Astrocyte (in vitro differentiated cells and primary cell): ENCODE measurements at regions not wholly inside any gene's neighbourhood (a gene's known extent, or its start where the extent isn't known, plus 50 kb on each side); places are given as distances from the start of the nearest gene placed in this dataset.
"Not testable (repeated sequence)": the region's sequence is repeated elsewhere in the genome, so short reads cannot be mapped to it uniquely, and the experiment has no call there.

ENCODE experiments used
- DNase-seq: peaks from one replicate; pipeline ENCODE4 v3.0.0-alpha.2; 2010; ENCODE audit warnings: low read depth
- FAIRE-seq: peaks from 2 replicates; lab custom pipeline; 2011; peaks lifted over from hg19 to GRCh38; lab: Jason Lieb, UNC
- H2AFZ ChIP-seq: 2 replicates; pipeline ENCODE4 v1.6.0; 2012; ENCODE audit warnings: low read depth, low read length, inconsistent platforms
- H3K27ac ChIP-seq: 2 replicates; pipeline ENCODE4 v1.5.1; 2011; ENCODE audit warnings: low read depth, low read length, inconsistent platforms
- H3K27me3 ChIP-seq: 2 replicates; pipeline ENCODE4 v1.6.0; 2011; ENCODE audit warnings: low read length, inconsistent platforms; ENCODE audit not compliant: insufficient read depth
- H3K36me3 ChIP-seq: 2 replicates; pipeline ENCODE4 v1.5.1; 2011; ENCODE audit warnings: low read length, inconsistent platforms; ENCODE audit not compliant: insufficient read depth
- H3K4me1 ChIP-seq: 2 replicates; pipeline ENCODE4 v1.5.1; 2011; ENCODE audit warnings: low read length, inconsistent platforms; ENCODE audit not compliant: insufficient read depth
- H3K4me2 ChIP-seq: 2 replicates; pipeline ENCODE4 v1.6.0; 2012; ENCODE audit warnings: low read length, inconsistent platforms
- H3K4me3 ChIP-seq: 2 replicates; pipeline ENCODE4 v1.5.1; 2011; ENCODE audit warnings: low read depth, mild to moderate bottlenecking, low read length, inconsistent platforms; ENCODE audit not compliant: insufficient read depth
- H3K79me2 ChIP-seq: 2 replicates; pipeline ENCODE4 v1.6.0; 2012; ENCODE audit warnings: mild to moderate bottlenecking, low read length, inconsistent platforms; ENCODE audit not compliant: insufficient read depth
- H3K9ac ChIP-seq: 2 replicates; pipeline ENCODE4 v1.6.0; 2012; ENCODE audit warnings: mild to moderate bottlenecking, low read length, inconsistent platforms
- H3K9me3 ChIP-seq: 2 replicates; pipeline ENCODE4 v1.5.1; 2012; ENCODE audit warnings: low read depth, mild to moderate bottlenecking, low read length, inconsistent platforms; ENCODE audit not compliant: insufficient read depth
- H4K20me1 ChIP-seq: 2 replicates; pipeline ENCODE4 v1.6.0; 2012; ENCODE audit warnings: low read length, inconsistent platforms; ENCODE audit not compliant: insufficient read depth
- H3K27ac Mint-ChIP-seq: one replicate; pipeline ENCODE4 v1.8.0; 2021; ENCODE audit warnings: mild to moderate bottlenecking, mixed read lengths; ENCODE audit not compliant: unreplicated experiment
- H3K27me3 Mint-ChIP-seq: one replicate; pipeline ENCODE4 v1.8.0; 2021; ENCODE audit warnings: low read depth, mixed read lengths; ENCODE audit not compliant: unreplicated experiment
- H3K36me3 Mint-ChIP-seq: one replicate; pipeline ENCODE4 v1.8.0; 2021; ENCODE audit warnings: low read depth, mixed read lengths; ENCODE audit not compliant: unreplicated experiment
- H3K4me1 Mint-ChIP-seq: one replicate; pipeline ENCODE4 v1.8.0; 2021; ENCODE audit warnings: low read depth, mixed read lengths; ENCODE audit not compliant: unreplicated experiment
- H3K4me3 Mint-ChIP-seq: one replicate; pipeline ENCODE4 v1.8.0; 2021; ENCODE audit warnings: mild to moderate bottlenecking, moderate library complexity, mixed read lengths; ENCODE audit not compliant: unreplicated experiment
- H3K9me3 Mint-ChIP-seq: one replicate; pipeline ENCODE4 v1.8.0; 2021; ENCODE audit warnings: mild to moderate bottlenecking, mixed read lengths; ENCODE audit not compliant: unreplicated experiment
- CTCF ChIP-seq: IDR thresholded peaks from 2 replicates; pipeline ENCODE4 v1.5.1; 2011; ENCODE audit warnings: low read depth, mild to moderate bottlenecking, inconsistent platforms, low read length, moderate library complexity; ENCODE audit not compliant: insufficient read depth
- EZH2 ChIP-seq: IDR thresholded peaks from 2 replicates; pipeline ENCODE4 v1.6.1; 2012; ENCODE audit warnings: mild to moderate bottlenecking, low read length, inconsistent platforms; ENCODE audit not compliant: insufficient read depth

GRCh38 chr4:64682481-64682880 lies 273.2 kb upstream of the TECRL start:
- Histone ChIP-seq H3K4me1 (no peaks in the 10 kb centered on the region), H3K27ac (no peak overlapping the region), H3K27me3 (no peaks in the 10 kb centered on the region), H4K20me1 (no peaks in the 10 kb centered on the region), H3K36me3 (no peaks in the 10 kb centered on the region), H3K79me2 (no peaks in the 10 kb centered on the region), H3K4me2 (no peak overlapping the region), H2AFZ (no peak overlapping the region), H3K4me3 (no peak overlapping the region), H3K9ac (no peak overlapping the region), H3K9me3 (no peaks in the 10 kb centered on the region)
- H3K36me3 Mint-ChIP-seq: no peaks in the 10 kb centered on the region
- H3K4me1 Mint-ChIP-seq: no peaks in the 10 kb centered on the region
- H3K27ac Mint-ChIP-seq: no peak overlapping the region
- FAIRE-seq (no peak), DNase-seq (no peak)
- H3K9me3 Mint-ChIP-seq: peaks cover 2% of the 10 kb centered on the region
- TF ChIP-seq EZH2 (no peak), CTCF (no peak)
- H3K4me3 Mint-ChIP-seq: no peak overlapping the region
- H3K27me3 Mint-ChIP-seq: no peaks in the 10 kb centered on the region

GRCh38 chr4:64673121-64673520 lies 263.9 kb upstream of the TECRL start:
- not testable (repeated sequence) for H3K4me2 ChIP-seq, H3K27ac Mint-ChIP-seq, DNase-seq, H4K20me1 ChIP-seq, H3K9ac ChIP-seq, H3K79me2 ChIP-seq, FAIRE-seq, H3K4me1 Mint-ChIP-seq, H3K4me1 ChIP-seq, H3K4me3 Mint-ChIP-seq, H3K36me3 Mint-ChIP-seq, H3K4me3 ChIP-seq, H3K9me3 ChIP-seq, H3K27me3 ChIP-seq, H2AFZ ChIP-seq, H3K27me3 Mint-ChIP-seq, H3K27ac ChIP-seq, H3K36me3 ChIP-seq
- peaks cover 19% of the 10 kb centered on the region for H3K9me3 Mint-ChIP-seq

- Histone ChIP-seq H3K79me2 (no peaks in the 10 kb centered on the region), H3K4me1 (no peaks in the 10 kb centered on the region), H3K4me3 (no peak overlapping the region), H3K9ac (no peak overlapping the region), H4K20me1 (no peaks in the 10 kb centered on the region), H3K27ac (no peak overlapping the region), H3K9me3 (no peaks in the 10 kb centered on the region), H2AFZ (no peak overlapping the region), H3K4me2 (no peak overlapping the region), H3K36me3 (no peaks in the 10 kb centered on the region), H3K27me3 (no peaks in the 10 kb centered on the region)
- DNase-seq (no peak), FAIRE-seq (no peak)
- Mint-ChIP-seq H3K4me3 (no peak overlapping the region), H3K36me3 (no peaks in the 10 kb centered on the region), H3K9me3 (peaks cover 13% of the 10 kb centered on the region), H3K27ac (no peak overlapping the region), H3K4me1 (no peaks in the 10 kb centered on the region), H3K27me3 (no peaks in the 10 kb centered on the region)
- TF ChIP-seq CTCF (no peak), EZH2 (no peak)
Measured at GRCh38 chr4:64670647-64671046, 261.4 kb upstream of the TECRL start.
